Lung (tissue), 11 donors: ENCODE measurements at regions not wholly inside any gene's neighbourhood (a gene's known extent, or its start where the extent isn't known, plus 50 kb on each side); places are given as distances from the start of the nearest gene placed in this dataset.

ENCODE experiments used
- ATAC-seq: fragments of 200-7000 bp; cut with Tn5 transposase; one replicate; pipeline ENCODE4 v1.9.1; 2020; ENCODE audit warnings: moderate number of reproducible peaks; ENCODE audit not compliant: insufficient read depth, low FRiP score
- DNase-seq, 3 donors: peaks; one replicate each; pipeline ENCODE4 v3.0.0-alpha.2; 2013 to 2017
- H3K27ac ChIP-seq, 2 donors: one replicate each; pipeline ENCODE4 v1.5.1; 2013; ENCODE audit warnings: mild to moderate bottlenecking in 2 of 2, moderate library complexity in 2 of 2, control low read depth in 1 of 2, inconsistent platforms in 1 of 2, low read depth in 1 of 2, low read length in 1 of 2
- H3K27me3 ChIP-seq, 3 donors: one replicate each; pipeline ENCODE4 v1.5.1; 2013; ENCODE audit warnings: low read length in 2 of 3; ENCODE audit not compliant: control insufficient read depth in 3 of 3, insufficient read depth in 3 of 3
- H3K36me3 ChIP-seq, 4 donors: one replicate each; pipeline ENCODE4 v1.5.1; 2013; ENCODE audit warnings: low read length in 4 of 4, mild to moderate bottlenecking in 1 of 4, moderate library complexity in 1 of 4; ENCODE audit not compliant: control insufficient read depth in 4 of 4, insufficient read depth in 4 of 4
- H3K4me1 ChIP-seq, 5 donors: one replicate each; pipeline ENCODE4 v1.5.1; 2013; ENCODE audit warnings: low read length in 5 of 5, mild to moderate bottlenecking in 2 of 5, moderate library complexity in 1 of 5; ENCODE audit not compliant: control insufficient read depth in 5 of 5, insufficient read depth in 5 of 5
- H3K4me3 ChIP-seq: one replicate; pipeline ENCODE4 v1.5.1; 2013; ENCODE audit warnings: mild to moderate bottlenecking, control low read depth, moderate library complexity
- H3K9ac ChIP-seq, 2 donors: one replicate each; pipeline ENCODE4 v1.5.1; 2013; ENCODE audit warnings: low read length in 2 of 2, control low read depth in 1 of 2; ENCODE audit not compliant: insufficient read depth in 1 of 2
- H3K9me3 ChIP-seq, 4 donors: one replicate each; pipeline ENCODE4 v1.5.1; 2013; ENCODE audit warnings: low read length in 3 of 4, mild to moderate bottlenecking in 1 of 4, moderate library complexity in 1 of 4; ENCODE audit not compliant: control insufficient read depth in 4 of 4, insufficient read depth in 3 of 4
- CTCF ChIP-seq: IDR thresholded peaks from 2 replicates; pipeline ENCODE4 v1.5.1; 2012; ENCODE audit warnings: mild to moderate bottlenecking; ENCODE audit errors: control extremely low read depth, extremely low read depth
- WGBS, 2 donors: extraction: QIAGEN DNeasy Blood & Tissue Kit; methylation state at CpG; one replicate each; pipeline ENCODE4 v1.1.7; 2013; 5-methylcytosine and 5-hydroxymethylcytosine counted together
- donor health status: control.
- donor health status: control.
- donor health status: Bipolar disorder and iron deficiency.
- donor health status: healthy.
- donor health status: DM: yes; HTN: yes; CAD: no.

- Histone ChIP-seq H3K36me3 (no peaks in the 10 kb centered on the region), H3K27me3 (no peaks in the 10 kb centered on the region), H3K9me3 (no peaks in the 10 kb centered on the region), H3K4me3 (no peak overlapping the region), H3K27ac (no peak overlapping the region), H3K4me1 (no peaks in the 10 kb centered on the region), H3K9ac (no peak overlapping the region)
- TF ChIP-seq CTCF, result no peak
- DNase-seq (no peak), ATAC-seq (no peak)
Measured at GRCh38 chr4:14043203-14043602, 415.7 kb upstream of the BOD1L1 start.

GRCh38 chr4:14046642-14047041 is 419.1 kb upstream of the BOD1L1 start:
- DNase-seq (no peak), ATAC-seq (no peak)
- Histone ChIP-seq H3K4me1 (no peaks in the 10 kb centered on the region), H3K9ac (no peak overlapping the region), H3K9me3 (no peaks in the 10 kb centered on the region), H3K27ac (no peak overlapping the region), H3K27me3 (no peaks in the 10 kb centered on the region), H3K36me3 (no peaks in the 10 kb centered on the region), H3K4me3 (no peak overlapping the region)
- no peak for TF ChIP-seq CTCF

GRCh38 chr4:14047840-14048239 is 420.3 kb upstream of the BOD1L1 start:
- no peaks in the 10 kb centered on the region for H3K36me3 ChIP-seq
- no peaks in the 10 kb centered on the region for H3K27me3 ChIP-seq
- no peak overlapping the region for H3K27ac ChIP-seq
- H3K4me1 ChIP-seq, result no peaks in the 10 kb centered on the region
- H3K9me3 ChIP-seq, result no peaks in the 10 kb centered on the region
- TF ChIP-seq CTCF, result no peak
- 96 to 97% methylated on average over 1 of the region's 1 CpG for WGBS, 2 donors
- H3K4me3 ChIP-seq, result no peak overlapping the region
- DNase-seq (no peak), ATAC-seq (no peak)
- H3K9ac ChIP-seq, result no peak overlapping the region

GRCh38 chr4:14049946-14050345 is 422.4 kb upstream of the BOD1L1 start:
- H3K4me3 ChIP-seq, result no peak overlapping the region
- H3K4me1 ChIP-seq, result no peaks in the 10 kb centered on the region
- H3K9me3 ChIP-seq, result no peaks in the 10 kb centered on the region
- no peak overlapping the region for H3K27ac ChIP-seq
- TF ChIP-seq CTCF, result no peak
- ATAC-seq, result no peak
- DNase-seq, result no peak
- H3K9ac ChIP-seq, result no peak overlapping the region
- no peaks in the 10 kb centered on the region for H3K27me3 ChIP-seq
- H3K36me3 ChIP-seq, result no peaks in the 10 kb centered on the region
